Ishikawa (cell line): ENCODE measurements at regions not wholly inside any gene's neighbourhood (a gene's known extent, or its start where the extent isn't known, plus 50 kb on each side); places are given as distances from the start of the nearest gene placed in this dataset.

Source experiments
- CEBPB ChIP-seq: IDR thresholded peaks from 2 replicates; pipeline ENCODE4 v1.6.1; 2012
- CREB1 ChIP-seq: IDR thresholded peaks from 2 replicates; pipeline ENCODE4 v1.6.1; 2012; ENCODE audit warnings: low read depth
- EGR1 ChIP-seq: IDR thresholded peaks from 2 replicates; pipeline ENCODE4 v1.6.1; 2012
- EP300 ChIP-seq: IDR thresholded peaks from 2 replicates; pipeline ENCODE4 v1.6.1; 2012; ENCODE audit warnings: borderline replicate concordance
- FOXM1 ChIP-seq: IDR thresholded peaks from 2 replicates; pipeline ENCODE4 v1.6.1; 2012; ENCODE audit warnings: low read depth, borderline replicate concordance
- NFIC ChIP-seq: IDR thresholded peaks from 2 replicates; pipeline ENCODE4 v1.6.1; 2012
- RAD21 ChIP-seq: IDR thresholded peaks from 2 replicates; pipeline ENCODE4 v1.6.1; 2012; ENCODE audit warnings: low read depth
- TAF1 ChIP-seq: IDR thresholded peaks from 2 replicates; pipeline ENCODE4 v1.6.1; 2012; ENCODE audit warnings: low read depth, mild to moderate bottlenecking
- TCF12 ChIP-seq: IDR thresholded peaks from 2 replicates; pipeline ENCODE4 v1.6.1; 2012; ENCODE audit warnings: low read depth
- TEAD4 ChIP-seq: IDR thresholded peaks from 2 replicates; pipeline ENCODE4 v1.6.1; 2012
- YY1 ChIP-seq: IDR thresholded peaks from 2 replicates; pipeline ENCODE4 v1.6.1; 2012; ENCODE audit warnings: low read depth
- ZBTB7A ChIP-seq: IDR thresholded peaks from 2 replicates; pipeline ENCODE4 v1.6.1; 2012; ENCODE audit warnings: low read depth
- TF ChIP-seq, protein P1 (sequence below): IDR thresholded peaks from 2 replicates; pipeline ENCODE4 v1.6.1; 2012
- TF ChIP-seq, protein P2 (sequence below): IDR thresholded peaks from 2 replicates; pipeline ENCODE4 v1.6.1; 2012
- TF ChIP-seq, protein P3 (sequence below): IDR thresholded peaks from 2 replicates; pipeline ENCODE4 v1.6.1; 2012; ENCODE audit warnings: low read depth, mild to moderate bottlenecking

DNA sequence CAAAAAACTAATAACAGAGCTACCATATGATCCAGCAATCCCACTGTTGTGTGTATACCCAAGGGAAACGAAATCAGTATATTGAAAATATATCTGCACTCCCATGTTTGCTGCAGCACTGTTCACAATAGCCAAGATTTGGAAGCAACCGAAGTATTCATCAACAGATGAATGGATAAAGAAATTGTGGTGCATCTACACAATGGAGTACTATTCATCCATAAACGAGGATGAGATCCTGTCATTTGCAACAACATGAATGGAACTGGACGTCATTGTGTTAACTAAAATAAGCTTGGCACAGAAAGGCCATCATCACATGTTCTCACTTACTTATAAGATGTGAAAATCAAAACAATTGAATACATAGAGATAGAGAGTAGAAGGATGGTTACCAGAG is 402.1 kb downstream of the KCTD8 start:
- no peak for TF ChIP-seq NFIC
- no peak for TF ChIP-seq YY1
- TF ChIP-seq ZBTB7A, result no peak
- TF ChIP-seq, protein P1, sequence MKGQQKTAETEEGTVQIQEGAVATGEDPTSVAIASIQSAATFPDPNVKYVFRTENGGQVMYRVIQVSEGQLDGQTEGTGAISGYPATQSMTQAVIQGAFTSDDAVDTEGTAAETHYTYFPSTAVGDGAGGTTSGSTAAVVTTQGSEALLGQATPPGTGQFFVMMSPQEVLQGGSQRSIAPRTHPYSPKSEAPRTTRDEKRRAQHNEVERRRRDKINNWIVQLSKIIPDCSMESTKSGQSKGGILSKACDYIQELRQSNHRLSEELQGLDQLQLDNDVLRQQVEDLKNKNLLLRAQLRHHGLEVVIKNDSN, result no peak
- no peak for TF ChIP-seq CEBPB
- TF ChIP-seq RAD21, result no peak
- TF ChIP-seq TCF12, result no peak
- no peak for TF ChIP-seq TAF1
- no peak for TF ChIP-seq CREB1
- no peak for TF ChIP-seq EGR1
- TF ChIP-seq FOXM1, result no peak
- TF ChIP-seq, protein P2, sequence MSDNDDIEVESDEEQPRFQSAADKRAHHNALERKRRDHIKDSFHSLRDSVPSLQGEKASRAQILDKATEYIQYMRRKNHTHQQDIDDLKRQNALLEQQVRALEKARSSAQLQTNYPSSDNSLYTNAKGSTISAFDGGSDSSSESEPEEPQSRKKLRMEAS, result no peak
- no peak for TF ChIP-seq TEAD4

DNA sequence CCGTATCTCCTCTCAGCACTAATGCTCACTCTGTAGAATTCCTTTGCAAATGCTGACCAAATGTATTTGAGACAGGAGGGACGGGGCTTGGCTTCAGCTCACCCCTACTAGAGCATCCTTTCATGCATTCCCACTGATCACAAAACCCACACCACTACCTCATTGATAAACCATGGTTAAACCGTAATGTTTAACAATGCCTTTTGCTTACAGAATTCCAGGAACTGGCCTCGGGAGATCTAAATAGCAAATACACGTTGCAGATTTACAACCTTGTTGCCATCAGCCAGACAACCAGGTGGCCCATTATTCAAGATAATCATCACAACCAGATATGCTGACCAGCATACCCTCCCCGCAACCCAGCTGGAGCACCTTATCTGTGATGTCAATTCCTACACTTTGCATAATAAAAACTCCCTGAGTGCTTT is 391.9 kb downstream of the KCTD8 start:
- TF ChIP-seq ZBTB7A, result no peak
- no peak for TF ChIP-seq RAD21
- TF ChIP-seq, protein P1, result no peak
- TF ChIP-seq, protein P3, sequence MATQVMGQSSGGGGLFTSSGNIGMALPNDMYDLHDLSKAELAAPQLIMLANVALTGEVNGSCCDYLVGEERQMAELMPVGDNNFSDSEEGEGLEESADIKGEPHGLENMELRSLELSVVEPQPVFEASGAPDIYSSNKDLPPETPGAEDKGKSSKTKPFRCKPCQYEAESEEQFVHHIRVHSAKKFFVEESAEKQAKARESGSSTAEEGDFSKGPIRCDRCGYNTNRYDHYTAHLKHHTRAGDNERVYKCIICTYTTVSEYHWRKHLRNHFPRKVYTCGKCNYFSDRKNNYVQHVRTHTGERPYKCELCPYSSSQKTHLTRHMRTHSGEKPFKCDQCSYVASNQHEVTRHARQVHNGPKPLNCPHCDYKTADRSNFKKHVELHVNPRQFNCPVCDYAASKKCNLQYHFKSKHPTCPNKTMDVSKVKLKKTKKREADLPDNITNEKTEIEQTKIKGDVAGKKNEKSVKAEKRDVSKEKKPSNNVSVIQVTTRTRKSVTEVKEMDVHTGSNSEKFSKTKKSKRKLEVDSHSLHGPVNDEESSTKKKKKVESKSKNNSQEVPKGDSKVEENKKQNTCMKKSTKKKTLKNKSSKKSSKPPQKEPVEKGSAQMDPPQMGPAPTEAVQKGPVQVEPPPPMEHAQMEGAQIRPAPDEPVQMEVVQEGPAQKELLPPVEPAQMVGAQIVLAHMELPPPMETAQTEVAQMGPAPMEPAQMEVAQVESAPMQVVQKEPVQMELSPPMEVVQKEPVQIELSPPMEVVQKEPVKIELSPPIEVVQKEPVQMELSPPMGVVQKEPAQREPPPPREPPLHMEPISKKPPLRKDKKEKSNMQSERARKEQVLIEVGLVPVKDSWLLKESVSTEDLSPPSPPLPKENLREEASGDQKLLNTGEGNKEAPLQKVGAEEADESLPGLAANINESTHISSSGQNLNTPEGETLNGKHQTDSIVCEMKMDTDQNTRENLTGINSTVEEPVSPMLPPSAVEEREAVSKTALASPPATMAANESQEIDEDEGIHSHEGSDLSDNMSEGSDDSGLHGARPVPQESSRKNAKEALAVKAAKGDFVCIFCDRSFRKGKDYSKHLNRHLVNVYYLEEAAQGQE, result no peak
- TF ChIP-seq TAF1, result no peak
- no peak for TF ChIP-seq YY1
- no peak for TF ChIP-seq EP300
- TF ChIP-seq FOXM1, result no peak
- TF ChIP-seq, protein P2, result no peak
- no peak for TF ChIP-seq EGR1
- TF ChIP-seq CEBPB, result no peak
- no peak for TF ChIP-seq NFIC

DNA sequence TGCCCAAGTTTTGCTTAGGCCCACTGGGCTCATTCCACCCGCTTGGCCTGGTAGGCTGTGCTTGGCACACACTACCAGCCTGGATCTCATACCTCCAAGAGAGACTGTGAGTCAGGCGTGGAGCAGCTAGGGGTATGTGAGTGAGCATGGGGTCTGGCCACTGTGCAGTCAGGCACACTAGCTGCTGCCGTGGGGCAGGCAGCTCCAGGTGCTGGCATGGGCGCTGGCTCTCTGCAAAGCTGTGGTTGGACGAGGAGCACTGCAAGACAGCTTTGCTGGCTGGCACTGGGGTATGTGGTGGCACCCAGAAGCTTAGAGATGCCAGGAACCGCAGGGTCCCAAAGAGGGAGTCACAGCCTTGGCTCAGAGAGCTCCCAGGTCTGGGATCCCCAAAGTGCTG is 377.8 kb downstream of the KCTD8 start:
- TF ChIP-seq ZBTB7A (no peak), YY1 (no peak), CEBPB (no peak), CREB1 (no peak), TEAD4 (no peak), RAD21 (no peak), EGR1 (no peak), TAF1 (no peak), NFIC (no peak), FOXM1 (no peak), EP300 (no peak), TCF12 (no peak)
- TF ChIP-seq, protein P1, result no peak
- TF ChIP-seq, protein P3, result no peak
- TF ChIP-seq, protein P2, result no peak

DNA sequence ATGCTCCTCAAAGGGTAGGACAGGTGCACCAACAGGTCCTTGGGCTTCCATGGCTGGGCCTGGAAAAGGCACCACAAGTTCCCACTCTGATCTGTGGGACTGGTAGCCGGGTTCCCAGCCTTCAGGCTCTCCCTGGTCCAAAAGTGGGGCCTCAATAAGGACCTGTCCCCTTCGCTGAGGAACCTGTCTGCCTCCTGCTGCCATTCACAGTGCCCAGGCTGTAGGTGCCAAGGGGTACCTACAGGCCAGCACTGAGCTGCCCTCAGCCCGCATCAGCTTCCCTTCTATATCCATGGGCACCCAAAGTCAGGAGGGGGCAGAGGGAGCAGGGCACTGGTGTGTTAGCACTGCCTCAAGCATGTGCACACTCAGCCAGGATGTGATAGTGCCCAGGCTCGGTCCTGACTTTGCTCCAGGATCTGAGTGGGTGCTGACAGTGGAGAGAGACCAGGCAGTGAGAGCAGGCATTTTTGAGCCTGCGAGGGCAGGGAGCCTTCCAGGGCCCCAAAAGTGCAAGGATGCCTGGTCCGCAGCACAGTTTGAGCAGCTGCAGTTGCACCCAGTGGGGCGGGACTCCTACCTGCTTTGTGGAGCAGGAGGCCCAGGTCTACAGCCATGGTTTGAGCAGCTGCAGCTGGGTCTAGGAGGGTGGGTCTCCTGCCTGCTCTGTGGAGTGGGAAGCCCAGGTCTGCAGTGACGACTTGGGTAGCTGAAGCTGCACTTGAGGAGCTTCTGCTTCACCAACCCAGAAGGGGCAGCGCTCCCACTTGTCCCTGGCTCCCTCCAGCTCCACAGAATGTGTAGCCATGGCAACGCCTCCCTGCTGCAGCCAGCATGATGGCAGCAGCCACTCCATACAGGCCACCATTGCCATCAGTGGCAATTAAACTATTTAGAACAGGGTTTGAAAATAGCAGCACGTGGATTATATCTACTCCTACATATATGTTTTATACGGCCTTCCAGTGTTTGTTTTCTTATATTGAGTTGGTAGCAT is 376.4 kb downstream of the KCTD8 start:
- no peak for TF ChIP-seq ZBTB7A
- no peak for TF ChIP-seq TEAD4
- TF ChIP-seq, protein P3, result no peak
- TF ChIP-seq CREB1, result no peak
- TF ChIP-seq, protein P2, result no peak
- TF ChIP-seq, protein P1, result no peak
- no peak for TF ChIP-seq TCF12
- no peak for TF ChIP-seq YY1
- no peak for TF ChIP-seq EP300
- no peak for TF ChIP-seq TAF1
- no peak for TF ChIP-seq CEBPB
- no peak for TF ChIP-seq EGR1
- TF ChIP-seq RAD21, result no peak
- no peak for TF ChIP-seq FOXM1
